ENCODE measurements at regions not wholly inside any gene's neighbourhood (a gene's known extent, or its start where the extent isn't known, plus 50 kb on each side); places are given as distances from the start of the nearest gene placed in this dataset.

GRCh38 chr3:21062831-21063294, 688.1 kb downstream of the ZNF385D start:
- Histone ChIP-seq H3K9me3 (ENCODE audit: control extremely low read depth in 1 of 5, control insufficient read depth in 4 of 5, insufficient read depth in 2 of 5, low read depth in 1 of 5, low read length in 4 of 5) (no peaks in the 10 kb centered on the region), H3K4me1 (ENCODE audit: control extremely low read depth in 1 of 4, control insufficient read depth in 4 of 4, insufficient read depth in 4 of 4, low read length in 3 of 4) (no peaks in the 10 kb centered on the region), H3K27ac (ENCODE audit: insufficient read depth in 1 of 2, low read depth in 1 of 2, low read length in 2 of 2, poor library complexity in 1 of 2, severe bottlenecking in 2 of 2) (no peak overlapping the region), H3K27me3 (replicated peaks in 2 of 5; ENCODE audit: control insufficient read depth in 4 of 5, insufficient read depth in 5 of 5, low read length in 4 of 5) (no peaks in the 10 kb centered on the region), H3K36me3 (ENCODE audit: control insufficient read depth in 4 of 4, insufficient read depth in 4 of 4, low read length in 3 of 4) (no peaks in the 10 kb centered on the region), H3K4me3 (ENCODE audit: control insufficient read depth in 1 of 7, extremely low read depth in 1 of 7, insufficient read depth in 4 of 7, low read depth in 2 of 7, low read length in 6 of 7) (no peak overlapping the region)
- WGBS (ENCODE audit: insufficient coverage) = 20% methylated on average over 1 of the region's 4 CpGs
- ChIA-PET CTCF (no interaction called here), POLR2A (no interaction called here)
- DNase-seq = no peak

GRCh38 chr3:21059404-21059803, 691.6 kb downstream of the ZNF385D start:
- no peaks in the 10 kb centered on the region for H3K4me1 ChIP-seq (ENCODE audit: control extremely low read depth in 1 of 4, control insufficient read depth in 4 of 4, insufficient read depth in 4 of 4, low read length in 3 of 4)
- CTCF ChIA-PET = no interaction called here

GRCh38 chr3:21056293-21056692, 694.7 kb downstream of the ZNF385D start:
- H3K27me3 ChIP-seq (replicated peaks in 2 of 5; ENCODE audit: control insufficient read depth in 4 of 5, insufficient read depth in 5 of 5, low read length in 4 of 5) = no peaks in the 10 kb centered on the region
- ChIA-PET CTCF (no interaction called here), POLR2A (no interaction called here)
- H3K9me3 ChIP-seq (ENCODE audit: control extremely low read depth in 1 of 5, control insufficient read depth in 4 of 5, insufficient read depth in 2 of 5, low read depth in 1 of 5, low read length in 4 of 5) = no peaks in the 10 kb centered on the region
- WGBS (ENCODE audit: insufficient coverage) = no CpG with 5 or more reads among the region's 1 CpG
- no peak overlapping the region for H3K4me3 ChIP-seq (ENCODE audit: control insufficient read depth in 1 of 7, extremely low read depth in 1 of 7, insufficient read depth in 4 of 7, low read depth in 2 of 7, low read length in 6 of 7)
- H3K4me1 ChIP-seq (ENCODE audit: control extremely low read depth in 1 of 4, control insufficient read depth in 4 of 4, insufficient read depth in 4 of 4, low read length in 3 of 4) = no peaks in the 10 kb centered on the region
- no peak for DNase-seq
- H3K36me3 ChIP-seq (ENCODE audit: control insufficient read depth in 4 of 4, insufficient read depth in 4 of 4, low read length in 3 of 4) = no peaks in the 10 kb centered on the region
- H3K27ac ChIP-seq (ENCODE audit: insufficient read depth in 1 of 2, low read depth in 1 of 2, low read length in 2 of 2, poor library complexity in 1 of 2, severe bottlenecking in 2 of 2) = no peak overlapping the region

More at GRCh38 chr3:21059404-21059803, 691.6 kb downstream of the ZNF385D start:
- no peaks in the 10 kb centered on the region for H3K27me3 ChIP-seq (replicated peaks in 2 of 5; ENCODE audit: control insufficient read depth in 4 of 5, insufficient read depth in 5 of 5, low read length in 4 of 5)
- no peaks in the 10 kb centered on the region for H3K9me3 ChIP-seq (ENCODE audit: control extremely low read depth in 1 of 5, control insufficient read depth in 4 of 5, insufficient read depth in 2 of 5, low read depth in 1 of 5, low read length in 4 of 5)
- DNase-seq = no peak
- H3K27ac ChIP-seq (ENCODE audit: insufficient read depth in 1 of 2, low read depth in 1 of 2, low read length in 2 of 2, poor library complexity in 1 of 2, severe bottlenecking in 2 of 2) = no peak overlapping the region
- no peaks in the 10 kb centered on the region for H3K36me3 ChIP-seq (ENCODE audit: control insufficient read depth in 4 of 4, insufficient read depth in 4 of 4, low read length in 3 of 4)
- POLR2A ChIA-PET = no interaction called here
- H3K4me3 ChIP-seq (ENCODE audit: control insufficient read depth in 1 of 7, extremely low read depth in 1 of 7, insufficient read depth in 4 of 7, low read depth in 2 of 7, low read length in 6 of 7) = no peak overlapping the region
- WGBS (ENCODE audit: insufficient coverage) = 100% methylated on average over 1 of the region's 3 CpGs

- no peak overlapping the region for H3K4me3 ChIP-seq (ENCODE audit: control insufficient read depth in 1 of 7, extremely low read depth in 1 of 7, insufficient read depth in 4 of 7, low read depth in 2 of 7, low read length in 6 of 7)
- H3K27me3 ChIP-seq (replicated peaks in 2 of 5; ENCODE audit: control insufficient read depth in 4 of 5, insufficient read depth in 5 of 5, low read length in 4 of 5) = no peaks in the 10 kb centered on the region
- POLR2A ChIA-PET = no interaction called here
- H3K9me3 ChIP-seq (ENCODE audit: control extremely low read depth in 1 of 5, control insufficient read depth in 4 of 5, insufficient read depth in 2 of 5, low read depth in 1 of 5, low read length in 4 of 5) = no peaks in the 10 kb centered on the region
- CTCF ChIA-PET = no interaction called here
- H3K27ac ChIP-seq (ENCODE audit: insufficient read depth in 1 of 2, low read depth in 1 of 2, low read length in 2 of 2, poor library complexity in 1 of 2, severe bottlenecking in 2 of 2) = no peak overlapping the region
- no peaks in the 10 kb centered on the region for H3K36me3 ChIP-seq (ENCODE audit: control insufficient read depth in 4 of 4, insufficient read depth in 4 of 4, low read length in 3 of 4)
- no peak for DNase-seq
- H3K4me1 ChIP-seq (ENCODE audit: control extremely low read depth in 1 of 4, control insufficient read depth in 4 of 4, insufficient read depth in 4 of 4, low read length in 3 of 4) = no peaks in the 10 kb centered on the region
Measured at GRCh38 chr3:21055015-21055414, 696.0 kb downstream of the ZNF385D start.

- Histone ChIP-seq H3K4me1 (ENCODE audit: control extremely low read depth in 1 of 4, control insufficient read depth in 4 of 4, insufficient read depth in 4 of 4, low read length in 3 of 4) (no peaks in the 10 kb centered on the region), H3K27ac (ENCODE audit: insufficient read depth in 1 of 2, low read depth in 1 of 2, low read length in 2 of 2, poor library complexity in 1 of 2, severe bottlenecking in 2 of 2) (no peak overlapping the region), H3K36me3 (ENCODE audit: control insufficient read depth in 4 of 4, insufficient read depth in 4 of 4, low read length in 3 of 4) (no peaks in the 10 kb centered on the region), H3K27me3 (replicated peaks in 2 of 5; ENCODE audit: control insufficient read depth in 4 of 5, insufficient read depth in 5 of 5, low read length in 4 of 5) (no peaks in the 10 kb centered on the region), H3K4me3 (ENCODE audit: control insufficient read depth in 1 of 7, extremely low read depth in 1 of 7, insufficient read depth in 4 of 7, low read depth in 2 of 7, low read length in 6 of 7) (no peak overlapping the region), H3K9me3 (ENCODE audit: control extremely low read depth in 1 of 5, control insufficient read depth in 4 of 5, insufficient read depth in 2 of 5, low read depth in 1 of 5, low read length in 4 of 5) (no peaks in the 10 kb centered on the region)
- ChIA-PET POLR2A (no interaction called here), CTCF (no interaction called here)
- DNase-seq = no peak
- 100% methylated on average over 3 of the region's 3 CpGs for WGBS (ENCODE audit: insufficient coverage)
Measured at GRCh38 chr3:21054064-21054463, 696.9 kb downstream of the ZNF385D start.

- DNase-seq = no peak
- CTCF ChIA-PET = no interaction called here
- Histone ChIP-seq H3K9me3 (ENCODE audit: control extremely low read depth in 1 of 5, control insufficient read depth in 4 of 5, insufficient read depth in 2 of 5, low read depth in 1 of 5, low read length in 4 of 5) (no peaks in the 10 kb centered on the region), H3K27ac (ENCODE audit: insufficient read depth in 1 of 2, low read depth in 1 of 2, low read length in 2 of 2, poor library complexity in 1 of 2, severe bottlenecking in 2 of 2) (no peak overlapping the region), H3K27me3 (replicated peaks in 2 of 5; ENCODE audit: control insufficient read depth in 4 of 5, insufficient read depth in 5 of 5, low read length in 4 of 5) (no peaks in the 10 kb centered on the region), H3K36me3 (ENCODE audit: control insufficient read depth in 4 of 4, insufficient read depth in 4 of 4, low read length in 3 of 4) (no peaks in the 10 kb centered on the region), H3K4me3 (ENCODE audit: control insufficient read depth in 1 of 7, extremely low read depth in 1 of 7, insufficient read depth in 4 of 7, low read depth in 2 of 7, low read length in 6 of 7) (no peak overlapping the region), H3K4me1 (ENCODE audit: control extremely low read depth in 1 of 4, control insufficient read depth in 4 of 4, insufficient read depth in 4 of 4, low read length in 3 of 4) (no peaks in the 10 kb centered on the region)
- POLR2A ChIA-PET = no interaction called here
- WGBS (ENCODE audit: insufficient coverage) = 86% methylated on average over 3 of the region's 7 CpGs
Measured at GRCh38 chr3:21049334-21050062, 701.5 kb downstream of the ZNF385D start.

GRCh38 chr3:21043139-21043538, 707.9 kb downstream of the ZNF385D start:
- no peaks in the 10 kb centered on the region for H3K4me1 ChIP-seq (ENCODE audit: control extremely low read depth in 1 of 4, control insufficient read depth in 4 of 4, insufficient read depth in 4 of 4, low read length in 3 of 4)
- no peaks in the 10 kb centered on the region for H3K9me3 ChIP-seq (ENCODE audit: control extremely low read depth in 1 of 5, control insufficient read depth in 4 of 5, insufficient read depth in 2 of 5, low read depth in 1 of 5, low read length in 4 of 5)
- ChIA-PET CTCF (no interaction called here), POLR2A (no interaction called here)
- no peaks in the 10 kb centered on the region for H3K36me3 ChIP-seq (ENCODE audit: control insufficient read depth in 4 of 4, insufficient read depth in 4 of 4, low read length in 3 of 4)
- DNase-seq = no peak
- H3K27ac ChIP-seq (ENCODE audit: insufficient read depth in 1 of 2, low read depth in 1 of 2, low read length in 2 of 2, poor library complexity in 1 of 2, severe bottlenecking in 2 of 2) = no peak overlapping the region
- no peak overlapping the region for H3K4me3 ChIP-seq (ENCODE audit: control insufficient read depth in 1 of 7, extremely low read depth in 1 of 7, insufficient read depth in 4 of 7, low read depth in 2 of 7, low read length in 6 of 7)
- H3K27me3 ChIP-seq (replicated peaks in 2 of 5; ENCODE audit: control insufficient read depth in 4 of 5, insufficient read depth in 5 of 5, low read length in 4 of 5) = no peaks in the 10 kb centered on the region
- WGBS (ENCODE audit: insufficient coverage) = no CpG with 5 or more reads among the region's 1 CpG
